Erythroblast (primary cell): ENCODE measurements at regions not wholly inside any gene's neighbourhood (a gene's known extent, or its start where the extent isn't known, plus 50 kb on each side); places are given as distances from the start of the nearest gene placed in this dataset.
"Not testable (repeated sequence)": the region's sequence is repeated elsewhere in the genome, so short reads cannot be mapped to it uniquely, and the experiment has no call there.

Experiments
- DNase-seq, 2 experiments: peaks; one replicate each; lab custom pipeline; 2025; lab: John Stamatoyannopoulos, UW
- GATA1 ChIP-seq: IDR thresholded peaks from 2 replicates; pipeline ENCODE4 v1.6.1; 2011; ENCODE audit warnings: low read depth, mild to moderate bottlenecking, control low read depth, low read length, moderate library complexity
- POLR2A ChIP-seq: IDR thresholded peaks from 2 replicates; pipeline ENCODE4 v1.6.1; 2011; ENCODE audit warnings: mild to moderate bottlenecking, low read length

DNA sequence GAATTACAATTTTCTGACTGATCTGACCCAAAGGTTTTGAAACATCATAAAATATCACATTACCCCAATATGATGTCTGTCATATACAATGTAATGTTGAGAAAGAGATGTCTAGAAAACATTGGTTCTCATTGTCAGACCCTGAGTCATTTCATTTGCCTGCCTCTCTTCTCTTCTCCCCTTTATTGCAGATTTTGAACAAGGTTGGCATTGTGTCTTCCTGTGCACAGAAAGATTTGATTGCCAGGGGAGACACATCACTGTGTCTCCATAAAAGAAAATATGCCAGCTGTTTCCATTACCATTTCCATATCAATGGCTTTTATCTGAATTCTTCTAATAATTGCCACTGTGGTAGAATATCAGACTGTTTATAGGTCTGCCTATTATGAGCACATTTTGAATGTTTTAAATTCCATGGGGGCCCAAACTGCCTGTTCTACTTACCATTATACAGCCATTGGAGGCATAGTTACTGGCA, 65.6 kb downstream of the IFI44 start:
- no peak for DNase-seq
- TF ChIP-seq POLR2A: no peak
- no peak for TF ChIP-seq GATA1

DNA sequence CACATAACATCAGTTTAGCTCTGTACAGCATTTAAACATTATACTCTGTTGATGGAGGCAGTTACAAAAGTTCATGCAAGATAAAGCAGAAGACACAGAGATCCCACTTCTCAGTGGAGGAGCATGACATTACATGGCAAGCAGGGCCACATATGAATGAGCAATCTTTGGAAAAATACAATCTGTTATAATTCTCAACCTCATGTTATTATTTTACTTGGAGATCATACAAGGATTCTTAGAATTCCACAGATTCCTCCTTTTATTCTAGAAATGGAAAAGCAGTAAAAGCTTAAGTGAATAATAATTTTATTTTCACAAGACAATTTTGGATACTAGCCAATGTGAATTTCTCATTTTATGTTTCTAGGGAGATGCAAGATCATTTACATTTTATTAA, 66.6 kb downstream of the IFI44 start:
- no peak for DNase-seq
- TF ChIP-seq POLR2A (no peak), GATA1 (no peak)

DNA sequence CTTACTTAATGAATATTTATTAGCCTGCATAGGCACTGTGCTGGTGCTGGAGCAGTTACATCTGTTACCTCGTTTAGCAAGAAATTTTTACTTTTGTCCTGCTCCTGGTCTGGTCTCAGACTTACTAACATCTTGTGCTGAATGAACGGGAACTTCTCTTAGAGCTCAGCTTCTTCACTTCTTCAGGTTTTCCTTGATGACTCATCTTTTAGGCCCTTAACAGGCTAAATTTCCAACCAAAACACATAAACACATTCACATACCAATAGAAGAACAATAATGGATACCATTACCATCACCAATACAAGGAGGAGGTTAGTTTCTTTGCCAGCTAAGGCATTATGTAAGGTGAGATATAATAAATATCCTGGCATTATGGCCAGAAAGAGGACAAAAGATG, 68.9 kb downstream of the IFI44 start:
- no peak for DNase-seq
- TF ChIP-seq GATA1 (no peak), POLR2A (no peak)

DNA sequence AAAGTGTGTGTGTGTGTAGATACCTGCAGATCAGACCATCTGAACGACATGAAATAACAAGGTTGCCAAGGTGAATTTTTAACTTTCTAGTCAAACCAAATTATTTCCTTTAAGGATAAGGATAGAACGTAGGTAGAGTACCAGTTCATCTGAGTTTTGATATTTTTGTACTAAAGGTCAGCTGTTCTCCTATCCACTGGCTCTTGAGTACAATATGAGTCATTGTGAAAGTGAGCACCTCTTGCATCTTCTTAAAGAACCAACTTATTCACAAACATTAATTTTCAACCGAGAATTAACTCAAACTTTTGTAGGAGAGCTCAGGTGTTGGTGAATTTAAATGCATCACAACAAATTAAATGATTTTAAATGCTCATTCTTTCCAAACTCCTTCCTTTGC, 71.5 kb downstream of the IFI44 start:
- TF ChIP-seq GATA1 (no peak), POLR2A (no peak)
- DNase-seq: no peak

GRCh38 chr1:78722105-78722504, 72.5 kb downstream of the IFI44 start:
- DNase-seq: no peak
- no peak for TF ChIP-seq POLR2A

DNA sequence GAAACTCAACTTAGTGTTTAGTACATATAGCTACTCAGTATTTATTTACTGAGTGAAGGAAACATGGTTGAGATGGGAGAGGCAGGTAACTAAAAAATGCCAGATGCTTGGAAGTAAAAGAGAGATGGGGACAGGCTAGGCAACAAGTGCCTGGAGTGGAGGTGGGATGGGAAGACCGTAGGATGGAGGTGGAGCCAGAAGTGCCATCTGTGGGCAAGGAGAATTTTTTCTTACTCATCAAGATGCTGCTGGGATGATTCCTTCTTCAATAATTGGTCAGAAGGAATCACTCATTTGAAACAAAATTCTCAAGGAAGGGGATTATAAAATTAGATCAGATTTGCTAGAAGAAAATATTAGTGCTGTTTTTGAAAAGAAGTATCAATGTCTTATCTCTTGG, 72.9 kb downstream of the IFI44 start:
- DNase-seq: no peak
- TF ChIP-seq GATA1 (no peak), POLR2A (no peak)

DNA sequence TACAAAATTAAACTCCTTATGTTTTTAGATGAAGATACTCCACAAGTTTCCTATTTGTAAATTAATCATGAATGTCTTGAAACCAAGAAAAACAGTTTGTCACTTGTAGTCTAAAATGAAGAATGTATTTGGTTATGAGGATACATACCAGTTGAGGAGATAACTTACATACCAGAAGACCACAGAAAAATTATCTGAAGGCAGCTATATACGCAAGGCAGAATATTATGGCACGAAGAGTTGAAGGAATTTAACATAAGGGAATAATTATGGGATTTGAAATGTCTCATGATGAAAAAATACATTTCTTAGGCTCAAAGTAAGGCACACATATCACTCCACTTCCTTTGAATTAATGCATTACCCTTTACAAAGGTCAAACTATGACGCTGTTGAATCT, 73.3 kb downstream of the IFI44 start:
- TF ChIP-seq GATA1 (no peak), POLR2A (no peak)
- DNase-seq: no peak

- no peak for TF ChIP-seq POLR2A
- TF ChIP-seq GATA1: no peak
- DNase-seq: no peak
These were observed 77.1 kb downstream of the IFI44 start for GRCh38 chr1:78726686-78727085.

- no peak for TF ChIP-seq GATA1
- TF ChIP-seq POLR2A: no peak
- no peak for DNase-seq
These were observed 78.7 kb downstream of the IFI44 start for GRCh38 chr1:78728359-78728758.

- no peak for DNase-seq
- TF ChIP-seq POLR2A: no peak
- TF ChIP-seq GATA1: no peak
These were observed 80.4 kb downstream of the IFI44 start for GRCh38 chr1:78730054-78730453.

DNA sequence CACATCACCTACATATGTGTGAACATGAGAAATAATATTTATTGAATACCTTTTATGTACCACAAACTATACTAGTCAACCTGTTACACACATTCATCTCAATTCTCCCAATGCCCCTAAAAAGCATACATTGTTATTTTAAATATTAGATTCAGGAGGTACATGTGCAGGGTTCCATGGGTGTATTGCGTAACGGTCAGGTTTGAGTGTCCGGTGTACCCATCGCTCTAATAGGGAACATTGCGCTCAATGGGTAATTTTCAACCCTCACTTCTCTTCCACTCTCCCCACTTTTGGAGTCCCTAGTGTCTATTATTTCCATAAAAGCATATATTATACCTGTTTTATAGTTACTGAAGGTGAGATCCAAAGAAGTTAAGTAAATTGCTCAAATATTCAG, 82.0 kb downstream of the IFI44 start:
- no peak for TF ChIP-seq POLR2A
- TF ChIP-seq GATA1: no peak
- DNase-seq: no peak

GRCh38 chr1:78737241-78737640, 87.6 kb downstream of the IFI44 start:
- DNase-seq: no peak
- no peak for TF ChIP-seq GATA1

DNA sequence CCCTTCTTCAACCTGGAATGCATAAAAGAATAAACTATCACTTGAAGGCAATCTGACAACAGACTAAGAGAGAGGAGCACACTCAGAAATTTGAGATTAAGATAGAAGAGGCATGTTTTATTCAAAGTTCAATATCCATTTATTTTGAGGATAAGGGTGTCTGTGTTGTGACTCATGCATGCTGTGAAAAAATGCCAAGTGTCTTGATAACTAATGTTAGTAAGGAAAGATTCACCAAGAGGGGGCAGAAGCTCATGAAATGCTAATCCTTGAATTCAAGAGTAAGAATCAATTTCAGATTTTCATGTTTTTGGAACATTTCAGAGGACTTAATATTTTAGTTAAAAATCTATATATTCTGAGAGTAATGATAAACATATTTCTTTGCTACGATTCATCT, 94.0 kb downstream of the IFI44 start:
- no peak for DNase-seq
- no peak for TF ChIP-seq GATA1
- TF ChIP-seq POLR2A: no peak

GRCh38 chr1:78745111-78745510, 95.5 kb downstream of the IFI44 start:
- DNase-seq: no peak
- TF ChIP-seq POLR2A (no peak), GATA1 (no peak)

DNA sequence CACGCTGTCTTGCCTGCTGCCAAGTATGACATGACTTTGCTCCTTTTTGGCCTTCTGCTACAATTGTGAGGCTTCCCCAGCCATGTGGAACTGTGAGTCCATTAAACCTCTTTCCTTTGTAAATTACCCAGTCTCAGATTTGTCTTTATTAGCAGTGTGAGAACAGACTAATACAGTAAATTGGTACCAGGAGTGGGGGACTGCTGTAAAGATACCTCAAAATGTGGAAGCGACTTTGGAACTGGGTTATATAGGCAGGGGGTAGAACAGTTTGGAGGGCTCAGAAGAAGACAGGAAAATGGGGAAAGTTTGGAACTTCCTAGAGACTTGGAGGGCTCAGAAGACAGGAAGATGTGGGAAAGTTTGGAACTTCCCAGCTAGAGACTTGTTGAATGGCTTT, 104.0 kb downstream of the IFI44 start:
- DNase-seq: not testable (repeated sequence)

- no peak for TF ChIP-seq POLR2A
- no peak for TF ChIP-seq GATA1
- DNase-seq: no peak
These were observed 106.4 kb downstream of the IFI44 start for GRCh38 chr1:78755986-78756385.
